TTC549 (cell line): ENCODE measurements at regions not wholly inside any gene's neighbourhood (a gene's known extent, or its start where the extent isn't known, plus 50 kb on each side); places are given as distances from the start of the nearest gene placed in this dataset.

Source experiments
- FAIRE-seq: peaks from 2 replicates; lab custom pipeline; 2012; peaks lifted over from hg19 to GRCh38; lab: Jason Lieb, UNC

DNA sequence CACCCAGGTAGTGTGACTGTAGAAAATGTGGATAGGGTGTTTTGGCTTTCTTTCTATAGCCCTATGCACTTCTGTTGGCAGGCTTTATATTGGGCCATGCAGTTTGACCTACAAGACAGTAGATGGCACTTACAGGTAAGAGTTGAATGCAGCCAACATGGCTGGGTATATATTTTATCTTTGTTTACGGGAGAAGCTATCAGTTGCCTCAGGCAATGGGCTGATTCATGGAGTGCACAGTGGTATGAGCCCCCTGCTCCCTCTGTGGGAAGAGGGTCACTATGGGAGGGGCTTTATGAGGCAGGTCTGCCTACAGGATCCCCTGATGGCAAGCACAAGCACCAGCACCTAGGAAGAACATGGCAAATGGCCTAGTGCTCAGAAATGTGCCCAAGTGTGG is 301.2 kb upstream of the CDIN1 start:
- no peak for FAIRE-seq

DNA sequence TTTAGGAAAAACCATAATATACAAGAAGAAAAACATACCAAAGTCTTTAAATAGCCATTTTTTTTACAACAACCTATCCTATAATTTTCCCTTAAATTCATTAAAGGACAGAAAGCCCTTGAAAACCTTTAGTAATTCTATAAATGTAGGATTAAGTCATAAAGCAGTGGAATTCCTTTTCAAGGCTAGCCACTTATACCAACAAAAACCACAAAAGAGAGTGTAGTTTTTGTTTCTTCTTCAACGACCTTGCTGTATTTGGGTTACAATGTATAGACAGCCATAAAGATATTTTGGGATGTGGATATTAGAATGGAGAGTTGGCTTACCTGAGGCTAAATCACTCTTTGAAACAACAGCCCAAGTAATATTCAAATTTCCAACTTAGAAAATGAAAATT is 296.6 kb upstream of the CDIN1 start:
- FAIRE-seq: no peak

DNA sequence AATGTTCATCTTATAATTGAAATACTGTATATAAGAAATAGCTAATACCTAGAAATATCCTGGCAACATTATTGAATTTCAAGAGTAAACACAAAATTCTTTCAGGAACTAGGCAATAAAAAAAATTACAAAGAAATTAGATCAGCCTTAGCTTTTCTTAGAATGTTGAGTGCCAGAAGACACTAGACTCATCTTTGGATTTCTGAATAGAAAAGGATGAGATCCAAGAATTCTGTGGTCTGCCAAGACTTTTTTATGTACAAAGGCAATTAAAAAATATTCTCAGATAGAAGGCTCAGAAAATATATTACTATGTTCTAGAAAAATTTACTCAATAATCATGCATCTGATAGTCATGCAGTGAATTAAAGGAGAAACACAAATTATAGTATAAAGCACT is 294.5 kb upstream of the CDIN1 start:
- FAIRE-seq: no peak

DNA sequence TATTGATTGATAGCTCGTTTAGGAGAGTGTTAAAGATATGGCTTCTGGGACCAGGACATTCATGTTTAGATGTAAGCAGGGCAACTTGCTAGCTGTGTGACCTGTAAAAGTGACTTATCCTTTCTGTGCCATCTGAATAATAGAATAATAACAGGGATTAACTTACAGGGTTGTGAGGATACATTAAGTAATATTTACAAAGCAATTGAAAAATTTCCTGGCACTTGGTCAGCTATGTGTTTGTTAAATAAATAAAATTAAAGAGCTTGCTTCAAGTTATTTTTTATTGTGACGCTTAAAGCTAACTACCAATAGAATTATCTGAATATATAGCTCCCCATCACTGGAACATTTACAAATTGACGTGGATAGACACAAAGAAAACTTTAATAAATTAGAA is 287.9 kb upstream of the CDIN1 start:
- no peak for FAIRE-seq

DNA sequence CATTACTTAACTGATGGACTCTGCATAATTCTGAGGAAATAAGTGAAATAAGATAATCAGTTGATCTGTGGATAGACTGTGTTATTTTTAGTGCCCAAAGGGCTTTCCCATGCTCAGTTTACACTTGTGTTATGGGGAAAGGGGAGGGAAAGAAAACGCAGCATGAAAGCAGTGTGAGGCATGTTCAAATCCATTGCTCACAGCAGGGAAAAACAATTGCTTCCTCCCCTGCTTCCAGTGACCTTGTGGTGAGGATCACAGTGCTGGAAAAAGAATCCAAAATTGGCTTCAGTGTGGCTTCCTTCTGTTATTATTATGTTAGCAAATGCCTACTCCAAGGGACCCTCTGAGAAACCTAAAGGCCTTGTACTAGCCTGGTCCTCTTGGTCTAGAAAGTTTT is 285.1 kb upstream of the CDIN1 start:
- no peak for FAIRE-seq

DNA sequence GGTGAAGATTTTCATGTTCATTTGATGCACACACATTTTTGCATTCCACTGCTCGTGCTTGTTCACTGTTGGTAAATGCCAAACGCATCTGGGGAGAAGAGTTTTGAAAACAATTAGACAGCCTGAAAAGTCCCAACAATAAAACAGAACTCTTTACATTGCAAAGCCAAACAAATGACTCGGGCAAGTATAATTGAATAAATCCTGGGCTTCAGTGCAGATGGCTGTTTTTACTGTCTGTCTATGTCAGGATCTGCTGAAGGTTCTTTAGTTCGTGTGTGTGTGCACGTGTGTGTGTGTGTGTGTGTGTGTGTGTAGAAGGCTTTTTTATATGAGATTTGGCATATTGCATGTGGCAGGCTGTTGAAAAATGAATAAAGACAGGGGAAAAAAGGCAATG is 277.5 kb upstream of the CDIN1 start:
- no peak for FAIRE-seq

DNA sequence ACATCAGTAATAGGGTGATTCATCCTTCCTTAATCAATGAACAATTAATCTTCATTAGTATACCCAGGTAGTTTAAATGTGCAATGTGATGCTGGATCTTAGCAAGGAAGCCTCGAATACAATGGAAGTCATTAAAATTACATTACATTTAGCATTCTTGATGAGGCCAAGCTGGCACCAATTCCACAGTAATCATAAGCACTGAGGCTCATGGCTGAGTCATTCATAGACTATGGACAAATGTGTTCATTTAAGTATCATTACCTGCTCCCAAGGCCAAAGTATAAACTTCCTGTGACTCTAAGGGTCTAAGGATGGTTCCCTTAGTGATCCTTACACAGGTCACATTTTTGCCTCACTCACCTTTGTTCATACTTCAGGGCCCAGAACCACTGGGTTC is 266.4 kb upstream of the CDIN1 start:
- no peak for FAIRE-seq

DNA sequence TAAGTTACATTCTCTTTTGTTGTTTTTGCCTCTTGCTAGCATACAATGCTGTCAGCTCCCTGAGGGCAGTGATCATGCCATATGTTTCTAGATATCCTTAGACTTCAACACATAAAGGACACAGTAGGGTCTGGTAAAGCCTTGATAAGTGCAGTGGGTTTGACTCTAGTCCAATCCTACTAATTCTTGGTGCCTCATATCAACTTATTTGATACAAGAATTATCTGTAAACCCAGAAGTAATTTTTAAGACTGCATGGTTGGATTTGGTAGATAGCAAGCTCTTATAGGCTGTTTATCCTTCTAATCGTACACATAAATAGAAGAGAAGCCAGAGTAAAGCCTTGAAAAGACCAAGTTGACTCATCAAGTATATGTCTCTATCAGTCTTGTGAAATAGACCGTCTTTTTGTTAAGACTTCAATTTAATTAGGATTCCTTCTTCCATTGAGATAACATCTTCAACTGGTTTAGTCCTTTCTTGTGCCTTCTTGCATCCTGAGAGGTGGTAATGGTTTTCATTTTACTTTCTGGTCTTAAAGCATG is 265.6 kb upstream of the CDIN1 start:
- no peak for FAIRE-seq

DNA sequence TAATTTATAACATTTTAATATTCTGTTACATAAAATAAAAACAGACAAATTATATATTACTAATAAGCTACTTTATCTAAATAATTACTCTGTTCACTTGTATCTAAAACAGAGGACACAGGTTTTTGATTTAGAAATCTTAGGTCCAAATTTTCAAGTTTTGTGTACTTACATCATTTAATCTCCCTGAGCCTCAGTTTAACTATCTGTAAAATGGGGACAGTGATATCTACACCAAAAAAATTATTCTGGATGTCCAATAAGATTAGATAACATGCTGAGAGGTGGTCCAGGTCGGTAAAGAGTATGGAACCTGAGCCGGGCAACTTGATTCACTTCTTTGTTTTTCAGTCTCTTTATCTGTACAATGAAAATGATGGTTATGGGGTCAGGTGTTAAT is 263.8 kb upstream of the CDIN1 start:
- FAIRE-seq: no peak

DNA sequence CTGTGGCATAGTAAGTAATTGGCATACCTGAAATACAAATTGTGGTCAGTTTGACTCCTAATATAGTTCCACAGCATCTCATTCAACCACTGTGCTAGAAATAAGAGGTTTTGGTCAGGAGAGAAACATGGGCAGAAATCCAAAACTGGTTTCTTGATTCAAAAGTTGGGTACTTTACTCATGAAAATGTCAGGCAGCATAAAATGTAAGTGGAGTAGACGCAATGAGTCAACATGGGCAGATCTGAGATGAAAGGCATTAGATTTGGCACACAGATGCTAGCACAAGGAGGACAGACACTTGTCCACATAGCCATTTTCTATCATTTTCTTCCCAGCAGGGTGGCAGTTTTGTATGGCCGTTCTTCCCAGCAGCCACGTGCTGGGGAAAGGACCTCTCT is 255.8 kb upstream of the CDIN1 start:
- no peak for FAIRE-seq

DNA sequence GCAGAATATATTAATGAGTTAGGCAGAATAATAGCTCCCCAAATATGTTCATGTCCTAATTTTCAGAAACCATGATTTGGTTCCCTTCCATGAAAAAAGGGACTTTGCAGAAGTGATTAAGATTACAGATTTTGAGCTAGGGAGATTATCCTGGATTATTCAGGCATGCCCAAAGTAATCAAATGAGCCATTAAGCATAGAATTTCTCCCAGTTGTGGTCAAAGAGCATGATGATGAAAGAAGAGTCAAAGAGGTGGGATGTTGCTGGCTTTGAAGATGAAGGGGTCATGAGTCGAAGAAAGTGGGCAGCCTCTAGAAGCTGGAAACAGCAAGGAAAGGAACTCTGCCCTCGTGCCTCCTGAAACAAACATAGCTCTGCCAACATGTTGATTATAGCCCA is 254.2 kb upstream of the CDIN1 start:
- FAIRE-seq: no peak

DNA sequence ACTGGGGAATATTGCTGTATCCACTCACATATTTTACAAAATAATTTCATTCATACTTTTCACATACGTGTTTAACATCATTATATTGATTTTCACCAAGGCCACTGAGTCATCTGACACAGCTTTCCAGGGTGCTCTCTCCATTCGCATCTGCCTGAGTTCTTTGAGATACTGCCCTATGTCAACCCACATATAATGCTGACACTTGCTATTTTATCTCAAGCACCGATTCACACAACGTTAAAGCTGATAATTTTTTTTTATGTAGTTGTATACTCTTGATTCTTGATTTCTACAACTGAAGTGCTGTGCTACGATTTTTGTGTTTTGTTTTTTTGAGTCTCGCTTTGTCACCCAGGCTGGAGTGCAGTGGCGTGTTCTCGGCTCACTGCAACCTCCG is 249.8 kb upstream of the CDIN1 start:
- no peak for FAIRE-seq

DNA sequence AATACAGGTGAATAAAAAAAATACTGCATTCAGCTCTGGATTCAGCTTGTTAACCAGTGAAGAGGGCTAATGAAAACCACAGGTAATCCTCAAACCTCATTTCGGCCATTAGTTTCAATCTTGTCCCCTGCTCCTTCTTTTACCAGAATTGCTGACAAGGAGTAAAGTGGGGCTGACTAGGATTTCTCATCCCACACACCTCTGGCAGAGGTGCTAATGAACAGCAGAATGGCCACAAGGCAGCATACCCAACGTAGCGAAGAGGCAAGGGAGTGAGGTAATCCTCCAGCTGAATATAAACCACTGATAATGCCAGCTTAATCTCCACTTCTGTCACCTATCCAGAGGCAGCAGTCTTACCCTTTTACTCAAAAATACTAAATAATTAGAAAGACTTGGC is 248.8 kb upstream of the CDIN1 start:
- no peak for FAIRE-seq

DNA sequence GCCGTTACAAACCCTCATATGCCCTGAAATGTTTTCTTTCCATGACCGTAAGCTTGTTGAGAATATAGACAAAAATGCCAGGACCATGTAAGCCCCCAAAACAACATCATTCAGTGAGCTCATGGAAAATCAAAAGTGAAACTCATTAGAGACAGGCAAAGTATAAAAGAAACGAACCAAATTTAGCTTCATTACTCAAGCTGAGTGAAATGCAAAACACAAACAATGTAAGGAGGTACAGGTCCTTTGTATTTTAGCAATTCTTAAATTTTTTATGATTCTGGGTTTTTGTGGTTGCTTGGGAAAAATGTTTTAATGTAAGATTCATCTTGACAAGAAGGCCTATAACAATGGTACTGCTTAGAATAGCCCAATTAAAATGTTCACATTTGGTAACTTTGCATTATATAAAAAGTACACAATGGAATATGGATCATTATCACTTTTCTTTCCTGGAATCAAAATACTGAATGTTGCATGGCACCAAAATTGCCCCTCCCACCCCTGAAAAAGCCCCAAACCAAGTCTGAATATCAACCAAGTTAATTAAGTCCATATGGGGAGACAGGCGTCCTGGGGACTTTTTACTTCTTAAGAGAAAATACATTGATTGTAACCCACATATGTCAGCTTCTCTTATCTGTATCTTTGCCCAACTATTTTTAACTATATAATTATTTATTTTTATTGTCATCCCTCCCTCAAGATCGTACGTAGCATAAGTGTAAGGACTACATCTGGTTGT is 247.7 kb upstream of the CDIN1 start:
- no peak for FAIRE-seq

DNA sequence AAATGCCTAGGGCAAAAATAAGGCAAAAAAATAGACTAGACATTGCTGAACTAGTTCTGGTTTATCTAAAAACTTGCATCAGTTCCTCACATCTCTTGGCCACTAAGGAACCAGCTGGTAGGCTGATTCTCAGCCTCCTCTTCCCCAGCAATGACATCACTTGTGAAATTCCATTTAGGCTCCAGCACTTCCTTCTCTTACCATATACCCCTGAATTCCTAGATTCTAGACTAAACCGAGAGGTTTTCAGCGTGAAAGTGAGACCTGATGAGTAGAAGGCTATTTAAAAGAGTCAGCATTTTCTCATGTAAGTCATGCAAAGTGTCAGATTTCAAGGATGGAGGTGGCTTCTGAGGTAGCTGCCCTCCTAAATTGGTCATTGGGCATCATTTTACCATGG is 247.1 kb upstream of the CDIN1 start:
- FAIRE-seq: no peak

DNA sequence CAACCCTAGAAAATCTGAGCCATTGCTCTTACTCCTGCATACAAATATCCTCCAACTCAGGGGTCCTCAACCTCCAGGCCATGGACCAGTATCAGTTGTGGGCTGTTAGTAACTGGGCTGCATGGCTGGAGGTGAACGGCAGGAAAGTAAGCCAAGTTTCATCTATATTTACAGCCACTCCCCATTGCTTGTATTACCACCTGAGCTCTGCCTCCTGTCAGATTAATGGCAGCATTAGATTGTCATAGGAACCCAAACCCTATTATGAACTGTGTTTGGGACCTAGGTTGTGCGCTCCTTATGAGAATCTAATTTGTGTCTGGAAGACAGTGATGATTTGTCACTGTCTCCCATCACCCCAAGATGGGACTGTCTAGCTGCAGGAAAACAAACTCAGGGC is 246.5 kb upstream of the CDIN1 start:
- no peak for FAIRE-seq

DNA sequence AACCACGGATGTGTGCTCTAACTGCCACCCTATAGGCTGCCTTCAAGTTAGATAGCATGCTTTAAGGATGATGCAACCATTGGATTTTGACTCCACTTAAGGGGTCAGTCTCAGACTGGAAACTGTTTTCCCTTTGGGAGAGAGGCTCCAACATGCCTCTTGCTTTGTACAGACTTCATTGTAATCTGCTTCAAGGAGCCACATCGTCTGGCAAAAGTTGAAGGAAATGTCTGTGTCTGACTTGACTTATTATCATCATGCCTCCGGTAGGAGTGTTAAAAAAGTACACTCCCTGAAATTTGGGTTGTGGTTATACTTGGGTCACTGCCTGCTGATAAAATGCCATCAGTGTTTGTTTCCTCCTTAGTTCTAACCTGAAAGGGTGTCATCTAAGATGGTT is 245.4 kb upstream of the CDIN1 start:
- no peak for FAIRE-seq

DNA sequence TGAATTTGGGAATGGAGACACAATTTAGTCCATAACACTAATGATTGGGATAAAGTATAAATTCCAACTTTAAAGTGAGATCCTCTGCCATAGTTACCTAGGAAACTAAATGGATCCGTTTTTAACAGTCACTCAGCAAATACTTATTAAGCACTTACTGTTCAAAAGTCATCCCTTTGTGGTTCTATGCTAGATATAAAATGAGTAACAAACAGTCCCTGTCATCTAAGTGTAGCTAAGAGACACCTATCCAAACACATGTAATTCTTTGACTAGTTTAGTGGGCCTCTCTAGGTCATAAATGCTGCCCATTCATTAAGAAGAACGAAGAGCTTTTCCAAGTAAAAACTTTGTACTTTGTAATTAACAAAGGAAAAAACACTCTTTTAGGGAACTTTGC is 244.2 kb upstream of the CDIN1 start:
- FAIRE-seq: no peak

DNA sequence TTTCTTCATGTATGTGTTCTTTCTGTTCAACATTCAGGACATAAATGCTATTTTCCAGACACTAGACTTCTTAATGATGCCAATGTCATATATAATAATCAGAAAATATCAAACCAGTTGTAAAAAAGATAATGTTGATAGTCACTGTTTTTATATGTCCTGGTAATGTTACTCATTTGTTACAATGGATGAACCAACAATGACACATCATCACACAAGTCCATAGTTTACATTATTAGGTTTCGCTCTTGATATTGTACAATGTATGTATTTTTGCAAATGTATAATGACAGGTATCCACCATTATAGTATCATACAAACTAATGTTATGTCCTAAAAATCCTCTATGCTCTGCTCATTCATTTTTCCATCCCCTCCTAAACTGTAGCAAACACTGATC is 243.8 kb upstream of the CDIN1 start:
- no peak for FAIRE-seq

DNA sequence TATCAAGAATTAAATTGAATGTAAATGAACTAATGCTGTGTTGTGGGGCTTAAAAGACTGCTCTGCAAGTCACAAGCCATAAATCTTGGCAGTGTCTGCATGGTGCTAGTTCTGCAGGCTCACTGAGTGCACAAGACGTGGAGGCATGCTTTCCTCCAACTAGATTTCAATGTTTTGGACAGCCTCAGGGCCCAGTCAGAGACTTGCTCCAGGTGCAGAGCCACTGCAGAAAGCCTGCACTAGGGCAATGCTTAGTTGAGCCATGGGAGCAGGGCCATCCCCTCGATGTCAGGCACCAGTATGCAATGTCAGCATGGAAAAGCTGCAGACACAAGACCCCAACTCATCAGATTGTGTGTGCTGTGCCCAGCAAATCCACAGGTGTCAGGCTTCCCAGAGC is 234.5 kb upstream of the CDIN1 start:
- no peak for FAIRE-seq

DNA sequence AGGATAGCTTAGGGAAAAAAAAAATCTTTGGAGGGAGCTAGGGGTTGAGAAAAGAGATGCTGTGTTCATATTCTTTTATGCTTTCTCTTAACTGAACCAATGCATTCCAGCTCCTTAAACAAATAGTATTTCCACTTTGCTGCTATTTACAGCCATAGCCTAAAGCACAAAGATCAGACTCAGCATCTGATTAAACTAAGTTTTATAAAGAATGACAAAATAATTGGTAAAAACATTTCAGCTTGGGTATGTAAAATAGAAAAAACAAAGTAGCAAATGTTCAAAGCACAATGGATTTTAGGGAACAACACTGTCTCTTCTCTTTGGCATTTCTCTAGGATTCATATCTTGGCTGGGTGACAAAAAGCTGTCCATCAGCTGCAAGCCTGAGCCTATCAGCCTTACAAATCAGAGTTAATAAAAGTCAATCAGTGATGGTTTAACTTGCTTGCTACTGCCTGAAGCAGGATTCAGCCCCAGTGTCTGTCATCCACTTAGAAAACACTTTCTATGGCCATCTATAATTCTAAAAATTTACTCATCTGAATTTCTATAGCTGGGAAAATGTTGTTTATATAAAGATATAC is 232.1 kb upstream of the CDIN1 start:
- FAIRE-seq: no peak

DNA sequence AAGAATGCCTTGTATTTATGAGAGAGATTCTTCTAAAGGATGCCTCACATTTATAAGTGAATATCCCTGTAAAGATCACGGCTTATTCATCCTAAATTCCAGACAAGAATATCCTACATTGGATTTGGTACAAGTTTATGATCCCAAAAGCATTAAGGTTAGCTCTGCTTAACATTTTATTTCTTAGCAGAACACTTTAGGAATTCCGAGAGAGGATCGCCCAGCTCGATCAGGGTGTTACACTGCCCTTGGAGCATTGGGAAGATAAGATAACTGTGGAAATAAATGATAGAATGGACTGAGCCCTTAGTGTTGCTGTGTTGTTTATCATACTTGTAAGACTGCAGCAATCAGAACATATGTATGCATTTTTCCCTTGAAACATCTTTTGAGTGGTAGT is 223.0 kb upstream of the CDIN1 start:
- FAIRE-seq: no peak

DNA sequence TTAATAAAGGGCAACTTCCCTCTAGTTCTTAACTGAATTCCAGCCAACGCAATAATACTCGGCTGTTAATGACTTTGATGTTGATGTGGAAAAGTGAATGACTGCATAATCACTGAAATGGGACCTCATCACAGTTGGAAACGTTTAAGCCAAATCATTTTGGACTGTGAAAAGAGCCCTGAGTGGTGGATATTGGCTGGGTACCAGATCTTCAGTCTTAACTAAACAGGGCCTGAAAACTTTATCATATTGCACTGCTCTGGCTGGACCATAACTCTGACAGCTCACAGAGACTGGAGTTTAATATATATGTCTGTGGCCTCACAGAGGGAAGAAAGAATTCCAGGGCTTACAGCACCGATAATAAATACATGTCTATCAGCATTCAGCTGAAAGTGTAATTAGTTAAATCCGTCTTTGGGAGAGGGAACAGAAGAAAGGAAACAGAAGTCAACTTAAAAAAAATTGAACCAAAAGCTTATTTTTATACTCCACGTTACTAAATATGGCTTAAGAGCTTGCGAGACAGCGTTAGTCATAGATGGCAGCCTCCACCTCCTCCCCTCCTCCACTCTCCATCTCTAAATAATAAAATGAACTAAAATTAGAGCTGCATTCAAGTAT is 222.3 kb upstream of the CDIN1 start:
- peak; percentile 83 for FAIRE-seq

DNA sequence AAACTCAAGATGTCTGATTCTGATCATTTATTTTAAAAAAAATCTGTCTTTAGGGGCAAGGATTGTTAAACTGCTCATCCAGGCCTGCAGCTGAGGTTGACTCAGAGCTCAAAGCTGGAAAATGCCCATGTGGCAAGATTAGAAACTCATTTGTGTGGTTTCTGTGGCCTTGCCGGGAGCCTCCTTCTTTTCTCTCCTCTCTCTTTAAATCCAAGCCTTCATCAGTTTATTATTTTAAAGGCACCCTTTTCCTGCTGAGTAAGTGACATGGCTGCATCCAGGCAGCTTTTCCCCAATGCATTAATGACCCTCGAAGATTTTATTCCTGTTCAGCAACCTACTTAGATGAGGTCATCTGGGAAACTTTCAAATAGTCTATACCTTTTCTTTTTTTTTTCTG is 221.3 kb upstream of the CDIN1 start:
- FAIRE-seq: no peak
